SU-DHL-6 (cell line): ENCODE measurements at regions not wholly inside any gene's neighbourhood (a gene's known extent, or its start where the extent isn't known, plus 50 kb on each side); places are given as distances from the start of the nearest gene placed in this dataset.

ENCODE experiments used
- H2AFZ ChIP-seq: fragments of 200-600 bp; sonication (generic); 2 replicates; pipeline ENCODE4 v1.6.1; 2014; ENCODE audit warnings: low read depth, mild to moderate bottlenecking, moderate library complexity, mixed read lengths, antibody characterized with exemption, low read length; ENCODE audit not compliant: severe bottlenecking
- H3F3A ChIP-seq: fragments of 200-600 bp; shearing (Covaris generic); 2 replicates; pipeline ENCODE4 v1.6.0; 2016; ENCODE audit warnings: antibody characterized with exemption, mild to moderate bottlenecking; ENCODE audit not compliant: insufficient read depth
- H3K27ac ChIP-seq: fragments of 200-600 bp; sonication (generic); 2 replicates; pipeline ENCODE4 v1.5.1; 2016; ENCODE audit warnings: low read depth, mild to moderate bottlenecking, low read length, moderate library complexity, mixed read lengths
- H3K27me3 ChIP-seq: fragments of 200-600 bp; sonication (generic), shearing (Covaris generic); 2 replicates; pipeline ENCODE4 v1.6.0; 2014; ENCODE audit warnings: mild to moderate bottlenecking, low read length
- H3K36me3 ChIP-seq: fragments of 200-600 bp; sonication (generic); 2 replicates; pipeline ENCODE4 v1.6.1; 2014; ENCODE audit warnings: mild to moderate bottlenecking, low read length, mixed read lengths
- H3K4me2 ChIP-seq: fragments of 300-600, 200-600 bp; shearing (Covaris generic), sonication (generic); 2 replicates; pipeline ENCODE4 v1.6.0; 2014; ENCODE audit warnings: low read length, low read depth, mild to moderate bottlenecking; ENCODE audit not compliant: poor library complexity, severe bottlenecking
- H3K4me3 ChIP-seq: fragments of 200-600 bp; sonication (generic); 2 replicates; pipeline ENCODE4 v1.5.1; 2014; ENCODE audit warnings: antibody characterized with exemption, low read length, mild to moderate bottlenecking, mixed read lengths; ENCODE audit not compliant: insufficient read depth, poor library complexity, severe bottlenecking
- H3K79me2 ChIP-seq: fragments of 200-600 bp; sonication (generic); 2 replicates; pipeline ENCODE4 v1.6.1; 2014; ENCODE audit warnings: mild to moderate bottlenecking, low read length, moderate library complexity; ENCODE audit not compliant: insufficient read depth
- H3K9ac ChIP-seq: fragments of 200-600 bp; sonication (generic); 2 replicates; pipeline ENCODE4 v1.7.0; 2014; ENCODE audit warnings: mild to moderate bottlenecking, low read length
- H3K9me2 ChIP-seq: fragments of 200-600 bp; sonication (generic); replicated peaks from 2 replicates; pipeline ENCODE4 v1.6.1; 2014; ENCODE audit warnings: low read length; ENCODE audit not compliant: insufficient read depth
- H3K9me3 ChIP-seq: fragments of 200-600 bp; sonication (generic); 2 replicates; pipeline ENCODE4 v1.6.1; 2014; ENCODE audit warnings: low read length, mixed read lengths; ENCODE audit not compliant: insufficient read depth
- H4K20me1 ChIP-seq: fragments of 200-600 bp; sonication (generic); 2 replicates; pipeline ENCODE4 v1.6.1; 2014; ENCODE audit warnings: low read depth, mild to moderate bottlenecking, antibody characterized with exemption, low read length, moderate library complexity, mixed read lengths
- EZH2phosphoT487 ChIP-seq: fragments of 200-600 bp; sonication (generic), shearing (Covaris generic); conservative IDR thresholded peaks from 2 replicates; pipeline ENCODE4 v1.6.1; 2018; ENCODE audit warnings: mild to moderate bottlenecking, antibody characterized with exemption, low read length, moderate library complexity, mixed read lengths
- TF ChIP-seq, protein P1 (sequence below): fragments of 200-600 bp; sonication (generic); IDR thresholded peaks from one replicate; pipeline ENCODE4 v1.5.1; 2017; ENCODE audit warnings: antibody characterized with exemption, mild to moderate bottlenecking, low read length, moderate library complexity; ENCODE audit not compliant: insufficient read depth, poor library complexity, severe bottlenecking

DNA sequence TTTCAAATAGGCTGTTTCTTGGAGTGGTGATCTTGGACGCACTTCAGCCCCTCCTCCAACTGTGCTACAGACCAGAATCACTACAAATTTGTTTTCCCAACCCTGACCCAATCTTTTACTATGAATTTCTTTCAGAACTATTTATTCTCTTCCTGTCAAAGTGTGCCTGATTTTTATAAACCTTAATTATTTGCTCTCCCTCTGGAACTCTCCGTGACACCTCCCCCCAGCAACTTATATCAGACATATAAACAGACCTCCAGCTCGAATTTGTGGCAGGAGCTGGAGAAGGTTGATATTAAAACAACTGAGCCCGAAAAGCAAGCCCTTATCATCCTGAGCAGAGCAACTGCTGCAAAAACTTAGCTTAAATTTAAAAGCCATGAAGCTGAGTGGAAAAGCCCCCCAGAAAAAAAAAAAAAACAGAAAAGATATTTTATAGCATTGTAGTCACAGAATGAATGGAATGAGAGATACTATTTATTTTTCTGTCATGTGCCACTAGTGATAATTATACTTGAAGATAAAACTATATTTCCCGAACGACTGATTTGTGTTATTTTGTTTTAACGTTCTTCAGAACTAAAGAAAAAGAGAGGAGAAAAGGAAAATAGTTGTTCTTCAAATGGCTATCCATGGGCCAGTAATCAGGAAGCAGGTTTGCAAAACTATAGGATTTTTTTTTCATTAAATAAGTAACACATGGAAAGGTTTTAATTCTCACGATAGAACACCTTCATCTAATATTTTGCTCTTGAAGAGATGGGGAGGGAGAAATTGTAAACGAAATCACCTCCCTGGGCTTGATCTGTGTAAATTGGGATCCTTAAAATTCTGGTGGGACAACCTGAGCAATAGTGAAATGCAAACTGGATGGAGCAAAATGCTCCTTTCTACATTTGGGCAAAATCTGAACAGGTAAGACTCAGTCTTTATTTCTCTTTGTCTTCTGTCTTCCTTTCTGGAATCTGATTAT, 80.8 kb downstream of the NR2F2 start:
- H3K79me2 ChIP-seq, result no peaks in the 10 kb centered on the region
- no peak for TF ChIP-seq EZH2phosphoT487
- TF ChIP-seq, protein P1, sequence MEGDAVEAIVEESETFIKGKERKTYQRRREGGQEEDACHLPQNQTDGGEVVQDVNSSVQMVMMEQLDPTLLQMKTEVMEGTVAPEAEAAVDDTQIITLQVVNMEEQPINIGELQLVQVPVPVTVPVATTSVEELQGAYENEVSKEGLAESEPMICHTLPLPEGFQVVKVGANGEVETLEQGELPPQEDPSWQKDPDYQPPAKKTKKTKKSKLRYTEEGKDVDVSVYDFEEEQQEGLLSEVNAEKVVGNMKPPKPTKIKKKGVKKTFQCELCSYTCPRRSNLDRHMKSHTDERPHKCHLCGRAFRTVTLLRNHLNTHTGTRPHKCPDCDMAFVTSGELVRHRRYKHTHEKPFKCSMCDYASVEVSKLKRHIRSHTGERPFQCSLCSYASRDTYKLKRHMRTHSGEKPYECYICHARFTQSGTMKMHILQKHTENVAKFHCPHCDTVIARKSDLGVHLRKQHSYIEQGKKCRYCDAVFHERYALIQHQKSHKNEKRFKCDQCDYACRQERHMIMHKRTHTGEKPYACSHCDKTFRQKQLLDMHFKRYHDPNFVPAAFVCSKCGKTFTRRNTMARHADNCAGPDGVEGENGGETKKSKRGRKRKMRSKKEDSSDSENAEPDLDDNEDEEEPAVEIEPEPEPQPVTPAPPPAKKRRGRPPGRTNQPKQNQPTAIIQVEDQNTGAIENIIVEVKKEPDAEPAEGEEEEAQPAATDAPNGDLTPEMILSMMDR, result no peak
- H3K27ac ChIP-seq, result no peak overlapping the region
- H3K4me3 ChIP-seq, result no peak overlapping the region
- no peaks in the 10 kb centered on the region for H3K36me3 ChIP-seq
- no peak overlapping the region for H3K9ac ChIP-seq
- no peaks in the 10 kb centered on the region for H4K20me1 ChIP-seq
- no peaks in the 10 kb centered on the region for H3F3A ChIP-seq
- no peaks in the 10 kb centered on the region for H3K9me3 ChIP-seq
- H2AFZ ChIP-seq, result no peak overlapping the region
- no peak overlapping the region for H3K4me2 ChIP-seq
- H3K27me3 ChIP-seq, result no peaks in the 10 kb centered on the region
- H3K9me2 ChIP-seq, result no peaks in the 10 kb centered on the region

DNA sequence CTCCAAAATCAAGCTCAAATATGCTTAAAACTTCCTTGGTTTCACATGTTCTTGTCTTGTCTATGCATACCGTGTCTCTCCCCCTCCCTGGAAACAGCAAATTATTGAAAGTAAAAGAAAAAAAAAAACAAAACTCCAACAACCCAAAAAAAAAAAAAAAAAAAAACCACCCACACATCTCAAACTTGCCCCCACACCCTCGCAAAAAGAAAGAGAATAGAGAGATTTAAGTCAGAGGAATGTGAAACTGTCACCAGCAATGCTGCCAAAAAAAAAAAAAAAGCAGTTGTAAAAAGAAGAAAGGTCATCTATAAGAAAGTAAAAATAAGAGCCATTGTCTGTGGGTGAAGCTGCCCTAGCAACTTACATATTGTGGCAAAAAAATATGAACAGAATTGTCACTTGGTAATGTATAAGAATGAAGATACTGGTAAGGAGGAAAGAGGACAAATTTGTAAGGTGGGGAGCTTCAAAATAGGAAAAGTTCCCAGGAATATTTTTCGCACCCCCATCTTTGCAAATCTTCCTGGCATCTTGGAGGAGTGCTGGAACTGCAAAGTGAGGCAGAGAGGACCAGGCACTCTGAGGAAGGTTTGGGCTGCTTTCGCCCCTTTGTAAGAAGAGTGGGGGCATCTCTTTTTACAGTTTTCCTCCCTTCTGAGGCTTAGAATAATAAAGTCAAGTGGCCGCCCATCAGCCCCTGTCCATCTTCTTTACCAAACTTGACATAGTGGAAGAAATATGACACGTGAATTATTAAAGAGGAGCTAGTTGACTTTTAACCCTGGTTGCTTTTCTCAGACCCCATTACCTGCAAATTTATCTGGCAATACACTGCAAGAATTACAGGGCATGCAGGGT, 81.8 kb downstream of the NR2F2 start:
- H3K9me2 ChIP-seq, result no peaks in the 10 kb centered on the region
- H3K4me3 ChIP-seq, result no peak overlapping the region
- no peak overlapping the region for H3K9ac ChIP-seq
- H3K36me3 ChIP-seq, result no peaks in the 10 kb centered on the region
- H3K79me2 ChIP-seq, result no peaks in the 10 kb centered on the region
- TF ChIP-seq EZH2phosphoT487, result no peak
- TF ChIP-seq, protein P1, result no peak
- H3K9me3 ChIP-seq, result no peaks in the 10 kb centered on the region
- no peaks in the 10 kb centered on the region for H3F3A ChIP-seq
- no peaks in the 10 kb centered on the region for H4K20me1 ChIP-seq
- no peak overlapping the region for H3K4me2 ChIP-seq
- no peak overlapping the region for H3K27ac ChIP-seq
- H2AFZ ChIP-seq, result no peak overlapping the region
- no peaks in the 10 kb centered on the region for H3K27me3 ChIP-seq

DNA sequence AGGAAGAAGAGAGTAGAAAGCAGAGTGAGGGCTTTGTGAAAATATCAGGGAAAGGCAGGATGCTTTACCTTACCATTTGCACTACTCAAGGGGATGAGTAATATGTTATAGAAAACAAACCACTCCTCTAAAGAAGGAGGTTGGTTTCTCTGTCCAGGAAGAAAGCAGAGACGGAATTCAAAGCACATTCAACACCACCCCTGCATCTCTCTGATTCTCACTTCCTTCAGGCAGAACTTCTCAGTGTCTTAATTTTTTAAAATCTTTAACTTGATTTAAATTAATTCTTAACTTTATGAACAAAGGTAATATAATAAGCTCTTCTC, 82.4 kb downstream of the NR2F2 start:
- no peaks in the 10 kb centered on the region for H3K27me3 ChIP-seq
- H3F3A ChIP-seq, result no peaks in the 10 kb centered on the region
- no peak overlapping the region for H2AFZ ChIP-seq
- no peak for TF ChIP-seq EZH2phosphoT487
- TF ChIP-seq, protein P1, result no peak
- no peaks in the 10 kb centered on the region for H3K79me2 ChIP-seq
- no peak overlapping the region for H3K4me2 ChIP-seq
- no peaks in the 10 kb centered on the region for H4K20me1 ChIP-seq
- H3K9ac ChIP-seq, result no peak overlapping the region
- no peaks in the 10 kb centered on the region for H3K9me2 ChIP-seq
- H3K27ac ChIP-seq, result no peak overlapping the region
- H3K36me3 ChIP-seq, result no peaks in the 10 kb centered on the region
- no peak overlapping the region for H3K4me3 ChIP-seq
- no peaks in the 10 kb centered on the region for H3K9me3 ChIP-seq
